ENCODE measurements at regions not wholly inside any gene's neighbourhood (a gene's known extent, or its start where the extent isn't known, plus 50 kb on each side); places are given as distances from the start of the nearest gene placed in this dataset.

- Histone ChIP-seq H3K9me3 (no peaks in the 10 kb centered on the region), H3K27me3 (no peaks in the 10 kb centered on the region), H3K27ac (no peak overlapping the region), H3K4me3 (no peak overlapping the region), H3K4me1 (no peaks in the 10 kb centered on the region), H3K36me3 (no peaks in the 10 kb centered on the region)
- DNase-seq (no peak), ATAC-seq (no peak)
- TF ChIP-seq, protein P1, sequence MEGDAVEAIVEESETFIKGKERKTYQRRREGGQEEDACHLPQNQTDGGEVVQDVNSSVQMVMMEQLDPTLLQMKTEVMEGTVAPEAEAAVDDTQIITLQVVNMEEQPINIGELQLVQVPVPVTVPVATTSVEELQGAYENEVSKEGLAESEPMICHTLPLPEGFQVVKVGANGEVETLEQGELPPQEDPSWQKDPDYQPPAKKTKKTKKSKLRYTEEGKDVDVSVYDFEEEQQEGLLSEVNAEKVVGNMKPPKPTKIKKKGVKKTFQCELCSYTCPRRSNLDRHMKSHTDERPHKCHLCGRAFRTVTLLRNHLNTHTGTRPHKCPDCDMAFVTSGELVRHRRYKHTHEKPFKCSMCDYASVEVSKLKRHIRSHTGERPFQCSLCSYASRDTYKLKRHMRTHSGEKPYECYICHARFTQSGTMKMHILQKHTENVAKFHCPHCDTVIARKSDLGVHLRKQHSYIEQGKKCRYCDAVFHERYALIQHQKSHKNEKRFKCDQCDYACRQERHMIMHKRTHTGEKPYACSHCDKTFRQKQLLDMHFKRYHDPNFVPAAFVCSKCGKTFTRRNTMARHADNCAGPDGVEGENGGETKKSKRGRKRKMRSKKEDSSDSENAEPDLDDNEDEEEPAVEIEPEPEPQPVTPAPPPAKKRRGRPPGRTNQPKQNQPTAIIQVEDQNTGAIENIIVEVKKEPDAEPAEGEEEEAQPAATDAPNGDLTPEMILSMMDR (IDR thresholded peaks at IDR 0.05): no peak
- intact Hi-C loops (cut with DNase I): no loop called here
Measured at GRCh38 chr9:115398313-115398650, 280.3 kb upstream of the TNC start.

GRCh38 chr9:115398996-115399395 lies 281.0 kb upstream of the TNC start:
- TF ChIP-seq, protein P1 (IDR thresholded peaks at IDR 0.05): no peak
- H3K9me3 ChIP-seq: no peaks in the 10 kb centered on the region
- H3K4me1 ChIP-seq: no peaks in the 10 kb centered on the region
- no peaks in the 10 kb centered on the region for H3K36me3 ChIP-seq
- H3K27ac ChIP-seq: no peak overlapping the region
- intact Hi-C loops (cut with DNase I): no loop called here
- H3K27me3 ChIP-seq: no peaks in the 10 kb centered on the region
- DNase-seq: no peak
- no peak for ATAC-seq
- H3K4me3 ChIP-seq: no peak overlapping the region

DNA sequence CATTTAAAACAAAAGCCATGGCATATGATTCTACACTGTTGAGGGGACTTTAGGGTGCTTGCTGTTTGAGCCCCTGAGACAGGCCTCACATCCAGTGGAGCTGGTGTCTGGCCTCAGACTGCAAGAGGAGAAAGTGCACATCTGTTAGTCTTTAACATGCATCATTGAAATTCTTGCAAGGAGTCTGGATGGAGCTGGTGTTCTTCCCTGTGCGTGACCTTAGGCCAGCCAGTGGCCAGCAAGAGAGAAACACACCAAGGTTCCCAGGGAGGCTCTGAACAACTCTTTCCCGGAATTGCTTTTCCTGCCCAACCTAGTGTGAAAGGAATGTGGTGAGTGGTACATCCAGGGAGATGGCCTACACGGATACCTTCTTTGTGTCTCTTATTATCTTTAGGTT lies 282.8 kb upstream of the TNC start:
- no peak overlapping the region for H3K27ac ChIP-seq
- no peaks in the 10 kb centered on the region for H3K36me3 ChIP-seq
- H3K4me1 ChIP-seq: no peaks in the 10 kb centered on the region
- H3K9me3 ChIP-seq: no peaks in the 10 kb centered on the region
- H3K4me3 ChIP-seq: no peak overlapping the region
- DNase-seq (no peak), ATAC-seq (no peak)
- TF ChIP-seq, protein P1 (IDR thresholded peaks at IDR 0.05): no peak
- intact Hi-C loops (cut with DNase I): no loop called here
- no peaks in the 10 kb centered on the region for H3K27me3 ChIP-seq

DNA sequence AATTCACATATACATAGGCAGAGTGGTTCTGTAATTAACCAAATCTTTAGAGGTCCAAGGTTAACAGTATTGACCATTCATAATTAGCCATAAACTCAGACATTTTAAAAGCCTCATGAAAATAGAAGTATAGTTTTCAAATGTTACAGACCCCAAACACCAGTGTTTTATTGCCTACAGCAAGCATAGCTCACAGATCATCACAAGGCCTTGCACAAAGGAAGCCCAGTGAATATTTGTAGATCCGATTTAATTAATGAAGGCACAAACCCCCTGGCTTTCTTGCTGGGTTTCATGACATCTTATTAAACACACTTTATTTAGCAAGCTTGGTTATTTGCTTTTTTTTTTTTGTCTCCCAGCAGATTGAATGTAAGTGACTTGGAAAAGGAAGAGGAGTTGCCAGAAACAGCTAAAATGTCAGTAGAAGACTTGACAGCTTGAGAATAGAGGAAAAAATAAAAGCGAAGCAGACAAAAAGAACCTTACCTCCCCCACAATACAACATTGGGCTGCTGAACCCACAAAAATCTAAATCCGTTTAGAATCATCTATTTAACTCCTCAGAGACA lies 283.9 kb upstream of the TNC start:
- DNase-seq (no peak), ATAC-seq (no peak)
- Histone ChIP-seq H3K9me3 (no peaks in the 10 kb centered on the region), H3K27me3 (no peaks in the 10 kb centered on the region), H3K27ac (no peak overlapping the region), H3K4me1 (no peaks in the 10 kb centered on the region), H3K4me3 (no peak overlapping the region), H3K36me3 (no peaks in the 10 kb centered on the region)
- intact Hi-C loops (cut with DNase I): no loop called here
- TF ChIP-seq, protein P1 (IDR thresholded peaks at IDR 0.05): no peak

- no peak for DNase-seq
- intact Hi-C loops (cut with DNase I): no loop called here
- TF ChIP-seq, protein P1 (IDR thresholded peaks at IDR 0.05): no peak
Measured at GRCh38 chr9:115403753-115404152, 285.8 kb upstream of the TNC start.

GRCh38 chr9:115404311-115404710 lies 286.4 kb upstream of the TNC start:
- H3K27ac ChIP-seq: no peak overlapping the region
- no peaks in the 10 kb centered on the region for H3K36me3 ChIP-seq
- intact Hi-C loops (cut with DNase I): no loop called here
- no peaks in the 10 kb centered on the region for H3K4me1 ChIP-seq
- DNase-seq (no peak), ATAC-seq (no peak)
- TF ChIP-seq, protein P1 (IDR thresholded peaks at IDR 0.05): no peak
- no peaks in the 10 kb centered on the region for H3K9me3 ChIP-seq
- H3K27me3 ChIP-seq: no peaks in the 10 kb centered on the region
- H3K4me3 ChIP-seq: no peak overlapping the region

More at GRCh38 chr9:115403753-115404152, 285.8 kb upstream of the TNC start:
- Histone ChIP-seq H3K36me3 (no peaks in the 10 kb centered on the region), H3K4me1 (no peaks in the 10 kb centered on the region), H3K27ac (no peak overlapping the region), H3K27me3 (no peaks in the 10 kb centered on the region), H3K9me3 (no peaks in the 10 kb centered on the region), H3K4me3 (no peak overlapping the region)
- ATAC-seq: no peak

Measured in upper lobe of right lung (tissue), 1 donor.